GM12878 (cell line): ENCODE measurements at regions not wholly inside any gene's neighbourhood (a gene's known extent, or its start where the extent isn't known, plus 50 kb on each side); places are given as distances from the start of the nearest gene placed in this dataset.

Source experiments
- EZH2 ChIP-seq: IDR thresholded peaks from 2 replicates; pipeline ENCODE4 v1.6.1; 2012; ENCODE audit warnings: low read depth, mild to moderate bottlenecking, control low read depth, inconsistent platforms, low read length, borderline replicate concordance; ENCODE audit not compliant: control insufficient read depth
- FOXM1 ChIP-seq: IDR thresholded peaks from 2 replicates; pipeline ENCODE4 v1.6.1; 2012; ENCODE audit warnings: low read depth, mild to moderate bottlenecking, inconsistent platforms, low read length, moderate library complexity
- IKZF2 ChIP-seq, 2 experiments: fragments of 450-650 bp; IDR thresholded peaks; 2 replicates each; pipeline ENCODE4 v1.6.1; 2017; ENCODE audit warnings: mild to moderate bottlenecking in 2 of 2, moderate library complexity in 2 of 2
- MYC ChIP-seq: IDR thresholded peaks from 2 replicates; pipeline ENCODE4 v1.6.1; 2011; ENCODE audit warnings: mild to moderate bottlenecking, low read length, moderate library complexity, inconsistent platforms; ENCODE audit not compliant: insufficient read depth, insufficient replicate concordance, insufficient read length, severe bottlenecking
- PAX5 ChIP-seq: IDR thresholded peaks from 2 replicates; pipeline ENCODE4 v1.6.1; 2011; ENCODE audit warnings: low read depth, low read length, borderline replicate concordance
- POLR2A ChIP-seq: IDR thresholded peaks from 2 replicates; pipeline ENCODE4 v1.6.1; 2011; ENCODE audit warnings: low read depth, mild to moderate bottlenecking, low read length
- POLR2AphosphoS5 ChIP-seq: IDR thresholded peaks from 2 replicates; pipeline ENCODE4 v1.6.1; 2011; ENCODE audit warnings: mild to moderate bottlenecking, low read length, inconsistent platforms
- RFX5 ChIP-seq: IDR thresholded peaks from 2 replicates; pipeline ENCODE4 v1.6.1; 2011; ENCODE audit warnings: low read depth, low read length, improper control_type of control experiment
- SP1 ChIP-seq: IDR thresholded peaks from one replicate; pipeline ENCODE4 v1.6.1; 2011; ENCODE audit warnings: low read depth, low read length
- TAF1 ChIP-seq: IDR thresholded peaks from 2 replicates; pipeline ENCODE4 v1.6.1; 2011; ENCODE audit warnings: mild to moderate bottlenecking, low read depth, low read length, borderline replicate concordance
- TF ChIP-seq, protein P1 (sequence below), 3 experiments: IDR thresholded peaks in 2 of 3; conservative IDR thresholded peaks in 1 of 3; 2 replicates each; pipeline ENCODE4 v1.5.1; 2011; ENCODE audit warnings: low read depth in 3 of 3, low read length in 3 of 3, mild to moderate bottlenecking in 3 of 3, control low read depth in 2 of 3, moderate library complexity in 2 of 3, inconsistent platforms in 1 of 3, mixed read lengths in 1 of 3; ENCODE audit not compliant: control insufficient read depth in 2 of 3, insufficient read depth in 1 of 3; ENCODE audit errors: extremely low read depth in 1 of 3
- TF ChIP-seq, protein P2 (sequence below): IDR thresholded peaks from 2 replicates; pipeline ENCODE4 v1.6.1; 2012; ENCODE audit warnings: mild to moderate bottlenecking, low read depth, low read length

DNA sequence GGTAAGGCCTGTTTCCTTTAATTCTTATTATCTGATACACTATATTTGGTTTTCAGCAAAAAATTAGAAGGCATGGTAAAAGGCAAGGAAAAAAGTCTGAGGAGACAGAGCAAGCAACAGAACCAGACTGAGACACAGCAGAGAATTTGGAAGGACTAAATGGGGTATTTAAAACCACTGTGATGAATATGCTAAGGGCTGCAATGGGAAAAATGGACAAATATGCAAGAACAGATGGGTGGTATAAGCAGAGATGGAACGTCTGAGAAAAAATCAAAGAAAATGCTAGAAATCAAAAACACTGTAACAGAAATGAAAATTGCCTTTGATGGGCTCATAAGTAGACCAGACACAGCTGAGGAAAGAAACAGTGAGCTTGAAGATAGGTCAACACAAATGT is 50.8 kb upstream of the NSMCE3 start:
- TF ChIP-seq, protein P1, sequence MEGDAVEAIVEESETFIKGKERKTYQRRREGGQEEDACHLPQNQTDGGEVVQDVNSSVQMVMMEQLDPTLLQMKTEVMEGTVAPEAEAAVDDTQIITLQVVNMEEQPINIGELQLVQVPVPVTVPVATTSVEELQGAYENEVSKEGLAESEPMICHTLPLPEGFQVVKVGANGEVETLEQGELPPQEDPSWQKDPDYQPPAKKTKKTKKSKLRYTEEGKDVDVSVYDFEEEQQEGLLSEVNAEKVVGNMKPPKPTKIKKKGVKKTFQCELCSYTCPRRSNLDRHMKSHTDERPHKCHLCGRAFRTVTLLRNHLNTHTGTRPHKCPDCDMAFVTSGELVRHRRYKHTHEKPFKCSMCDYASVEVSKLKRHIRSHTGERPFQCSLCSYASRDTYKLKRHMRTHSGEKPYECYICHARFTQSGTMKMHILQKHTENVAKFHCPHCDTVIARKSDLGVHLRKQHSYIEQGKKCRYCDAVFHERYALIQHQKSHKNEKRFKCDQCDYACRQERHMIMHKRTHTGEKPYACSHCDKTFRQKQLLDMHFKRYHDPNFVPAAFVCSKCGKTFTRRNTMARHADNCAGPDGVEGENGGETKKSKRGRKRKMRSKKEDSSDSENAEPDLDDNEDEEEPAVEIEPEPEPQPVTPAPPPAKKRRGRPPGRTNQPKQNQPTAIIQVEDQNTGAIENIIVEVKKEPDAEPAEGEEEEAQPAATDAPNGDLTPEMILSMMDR (IDR thresholded peaks at IDR 0.05 in 2 of 3, conservative IDR thresholded peaks at IDR 0.05 in 1 of 3; ENCODE audit: control insufficient read depth in 2 of 3, extremely low read depth in 1 of 3, insufficient read depth in 1 of 3, low read depth in 3 of 3, low read length in 3 of 3), result no peak
- no peak for TF ChIP-seq POLR2A
- TF ChIP-seq RFX5, result no peak
- TF ChIP-seq, protein P2, sequence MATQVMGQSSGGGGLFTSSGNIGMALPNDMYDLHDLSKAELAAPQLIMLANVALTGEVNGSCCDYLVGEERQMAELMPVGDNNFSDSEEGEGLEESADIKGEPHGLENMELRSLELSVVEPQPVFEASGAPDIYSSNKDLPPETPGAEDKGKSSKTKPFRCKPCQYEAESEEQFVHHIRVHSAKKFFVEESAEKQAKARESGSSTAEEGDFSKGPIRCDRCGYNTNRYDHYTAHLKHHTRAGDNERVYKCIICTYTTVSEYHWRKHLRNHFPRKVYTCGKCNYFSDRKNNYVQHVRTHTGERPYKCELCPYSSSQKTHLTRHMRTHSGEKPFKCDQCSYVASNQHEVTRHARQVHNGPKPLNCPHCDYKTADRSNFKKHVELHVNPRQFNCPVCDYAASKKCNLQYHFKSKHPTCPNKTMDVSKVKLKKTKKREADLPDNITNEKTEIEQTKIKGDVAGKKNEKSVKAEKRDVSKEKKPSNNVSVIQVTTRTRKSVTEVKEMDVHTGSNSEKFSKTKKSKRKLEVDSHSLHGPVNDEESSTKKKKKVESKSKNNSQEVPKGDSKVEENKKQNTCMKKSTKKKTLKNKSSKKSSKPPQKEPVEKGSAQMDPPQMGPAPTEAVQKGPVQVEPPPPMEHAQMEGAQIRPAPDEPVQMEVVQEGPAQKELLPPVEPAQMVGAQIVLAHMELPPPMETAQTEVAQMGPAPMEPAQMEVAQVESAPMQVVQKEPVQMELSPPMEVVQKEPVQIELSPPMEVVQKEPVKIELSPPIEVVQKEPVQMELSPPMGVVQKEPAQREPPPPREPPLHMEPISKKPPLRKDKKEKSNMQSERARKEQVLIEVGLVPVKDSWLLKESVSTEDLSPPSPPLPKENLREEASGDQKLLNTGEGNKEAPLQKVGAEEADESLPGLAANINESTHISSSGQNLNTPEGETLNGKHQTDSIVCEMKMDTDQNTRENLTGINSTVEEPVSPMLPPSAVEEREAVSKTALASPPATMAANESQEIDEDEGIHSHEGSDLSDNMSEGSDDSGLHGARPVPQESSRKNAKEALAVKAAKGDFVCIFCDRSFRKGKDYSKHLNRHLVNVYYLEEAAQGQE, result no peak
- no peak for TF ChIP-seq TAF1
- no peak for TF ChIP-seq MYC
- TF ChIP-seq IKZF2 (IDR thresholded peaks at IDR 0.05), result no peak
- no peak for TF ChIP-seq POLR2AphosphoS5
- no peak for TF ChIP-seq PAX5
- TF ChIP-seq FOXM1, result no peak
- no peak for TF ChIP-seq SP1
- TF ChIP-seq EZH2, result no peak
